ENCODE measurements at regions not wholly inside any gene's neighbourhood (a gene's known extent, or its start where the extent isn't known, plus 50 kb on each side); places are given as distances from the start of the nearest gene placed in this dataset.

DNA sequence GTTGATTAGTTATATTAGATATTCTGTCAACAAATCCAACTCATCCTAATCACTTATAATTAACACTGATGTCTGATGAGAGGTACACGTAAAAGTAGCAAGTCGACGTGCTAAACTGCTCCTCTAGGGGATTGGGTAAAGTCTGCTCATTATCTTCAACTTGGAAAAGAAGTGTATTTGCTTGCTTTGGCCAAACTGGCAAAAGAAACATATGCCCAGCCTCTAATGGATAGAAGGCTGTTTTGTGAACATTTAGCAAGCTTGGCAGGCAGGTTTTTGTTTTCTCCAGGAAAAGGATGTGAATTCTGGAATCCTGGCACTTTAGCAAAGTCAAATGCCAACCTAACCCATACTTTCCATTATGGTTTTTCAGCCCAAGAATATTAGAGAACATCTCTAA lies 264.8 kb downstream of the TBL1XR1 start:
- no peak for DNase-seq

DNA sequence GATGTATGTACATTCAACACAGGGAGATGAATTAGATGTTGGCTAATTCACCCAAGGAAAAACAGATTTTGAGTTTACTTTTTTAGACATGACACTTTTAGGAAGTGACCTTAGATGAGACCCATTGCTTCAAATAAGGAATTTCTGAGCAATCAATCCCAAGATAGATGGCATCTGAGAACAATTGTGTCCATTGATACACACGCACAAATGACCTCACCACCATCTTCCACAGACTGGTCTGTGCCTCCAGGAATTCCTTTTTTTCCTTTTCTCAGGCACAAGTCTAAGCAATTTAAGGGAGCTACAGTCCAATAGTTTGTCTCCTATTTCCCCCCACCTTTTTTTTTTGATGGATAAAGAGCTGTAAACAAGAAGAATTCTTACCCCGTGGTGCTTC lies 265.3 kb downstream of the TBL1XR1 start:
- no peak for DNase-seq

DNA sequence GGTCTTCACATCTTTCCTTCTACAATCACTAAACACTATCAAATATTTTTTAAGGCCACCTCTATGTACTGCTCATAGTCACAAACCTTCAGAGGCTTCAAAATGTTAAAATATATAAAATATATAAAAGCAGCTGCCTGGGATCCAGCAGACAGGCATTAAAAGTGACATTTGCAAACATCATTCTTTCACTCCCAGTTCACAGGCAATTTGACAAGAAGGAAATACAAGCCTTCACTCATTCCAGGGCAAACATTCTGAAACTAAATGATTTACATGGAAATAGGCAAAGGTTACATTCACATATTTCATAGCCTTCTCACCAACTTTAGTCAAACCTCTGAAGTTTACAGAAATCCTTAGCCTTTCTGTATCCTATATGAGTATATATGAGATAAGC lies 266.3 kb downstream of the TBL1XR1 start:
- no peak for DNase-seq

DNA sequence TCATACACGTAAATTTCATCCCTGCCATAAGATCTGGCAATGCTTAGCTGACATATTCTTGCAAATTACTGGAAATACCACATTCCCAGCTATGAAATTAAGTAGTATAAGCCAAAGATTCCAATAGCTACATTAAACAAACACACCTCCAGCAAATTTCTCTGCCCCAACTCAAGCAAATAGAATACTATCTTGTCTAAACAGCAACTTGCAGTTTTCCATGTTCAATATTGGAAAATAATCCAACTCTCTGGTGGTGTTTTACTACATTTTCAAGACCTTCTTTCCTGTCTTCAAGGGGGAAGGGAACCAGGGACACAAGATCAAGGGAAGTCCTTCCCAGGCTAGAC lies 268.7 kb downstream of the TBL1XR1 start:
- DNase-seq = no peak

DNA sequence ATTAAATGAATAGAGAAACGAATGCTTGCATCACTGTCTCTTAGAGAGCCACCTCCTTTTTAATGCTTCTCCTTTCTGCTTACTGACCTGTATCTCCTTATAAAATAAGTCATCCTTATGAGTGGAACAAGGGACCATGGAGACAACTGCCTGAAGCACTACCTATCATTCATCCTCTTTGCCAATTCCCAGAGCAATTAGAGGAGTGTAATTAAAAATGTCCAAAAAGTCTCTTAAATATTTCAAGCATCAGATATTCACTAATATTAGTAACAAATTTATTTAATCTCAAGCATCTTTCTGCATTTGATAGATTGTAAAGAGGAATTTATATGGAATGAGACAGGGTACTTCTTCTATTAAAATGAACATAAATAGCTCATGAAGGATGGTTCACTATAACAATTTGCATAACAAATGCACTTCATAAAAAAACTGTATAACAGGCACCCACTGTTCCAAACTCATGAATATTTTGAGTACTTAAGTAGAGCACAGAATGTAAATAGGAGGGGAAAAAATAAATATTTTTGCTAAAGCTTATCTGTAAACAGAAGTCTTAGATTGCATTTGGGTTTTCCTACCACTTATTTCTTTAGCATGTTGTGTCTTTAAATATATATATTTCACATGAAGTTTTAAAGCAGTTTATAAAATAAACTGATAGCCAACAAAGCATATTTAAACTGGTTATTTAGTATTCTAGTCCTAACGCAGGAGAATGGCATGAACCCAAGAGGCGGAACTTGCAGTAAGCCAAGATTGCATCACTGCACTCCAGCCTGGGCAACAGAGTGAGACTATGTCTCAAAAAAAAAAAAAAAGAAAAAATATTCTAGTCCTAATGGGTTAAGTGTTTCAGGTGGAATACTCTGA lies 269.3 kb downstream of the TBL1XR1 start:
- DNase-seq = no peak

DNA sequence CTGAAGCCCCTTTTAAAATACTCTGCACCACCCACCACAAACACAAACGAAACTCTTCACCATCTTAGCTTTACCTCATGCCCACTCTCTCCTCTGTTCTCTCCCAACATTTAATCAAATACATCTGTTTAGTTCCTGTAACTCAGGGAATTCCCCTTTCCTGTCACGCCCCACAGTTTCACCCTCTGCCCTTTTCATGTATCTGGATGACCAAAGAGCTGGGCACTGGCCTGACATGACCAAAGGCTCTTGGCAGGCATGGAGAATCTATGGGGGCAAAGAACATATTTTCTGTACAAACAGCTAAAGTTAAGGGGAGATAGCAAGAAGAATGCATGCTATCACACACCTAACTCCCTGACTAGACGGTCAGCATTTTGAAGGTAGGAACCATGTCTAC lies 270.0 kb downstream of the TBL1XR1 start:
- DNase-seq = no peak

DNA sequence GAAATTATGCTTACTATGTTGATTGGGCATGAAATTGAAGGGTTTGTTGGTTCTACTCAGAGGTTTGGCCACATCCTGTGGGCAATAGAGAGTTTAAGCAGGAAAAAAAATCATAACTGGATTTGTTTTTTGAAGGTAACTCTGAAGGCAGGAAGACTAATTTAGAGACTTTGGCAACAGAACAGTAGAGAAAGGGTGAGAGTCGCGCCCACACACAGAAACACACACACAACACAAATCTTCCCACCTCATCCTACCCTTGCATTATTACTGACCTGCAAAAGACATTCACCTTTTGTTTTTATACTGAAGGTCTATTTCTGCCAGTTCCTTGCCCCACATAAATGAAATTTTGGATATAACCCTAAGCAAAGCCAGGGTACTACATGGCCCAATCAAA lies 270.6 kb downstream of the TBL1XR1 start:
- DNase-seq = no peak

DNA sequence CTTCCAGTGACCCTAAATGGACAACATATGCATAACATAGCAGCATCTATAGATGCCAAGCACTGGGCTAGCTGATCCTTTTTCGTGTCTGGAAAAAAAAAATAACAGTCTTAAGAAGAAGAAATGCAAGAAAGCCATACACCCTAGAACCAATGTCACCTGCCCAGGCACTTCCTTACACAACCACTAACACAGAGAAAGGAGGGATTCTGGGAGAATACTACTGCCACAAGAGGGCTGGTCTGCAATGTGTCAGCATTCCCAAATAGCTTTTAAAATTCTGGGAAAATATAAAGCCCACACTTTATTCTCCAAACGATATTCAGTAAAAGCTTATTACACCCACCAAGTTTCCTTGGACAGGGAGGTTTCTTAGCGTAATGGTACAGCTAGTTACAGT lies 271.2 kb downstream of the TBL1XR1 start:
- DNase-seq = no peak

DNA sequence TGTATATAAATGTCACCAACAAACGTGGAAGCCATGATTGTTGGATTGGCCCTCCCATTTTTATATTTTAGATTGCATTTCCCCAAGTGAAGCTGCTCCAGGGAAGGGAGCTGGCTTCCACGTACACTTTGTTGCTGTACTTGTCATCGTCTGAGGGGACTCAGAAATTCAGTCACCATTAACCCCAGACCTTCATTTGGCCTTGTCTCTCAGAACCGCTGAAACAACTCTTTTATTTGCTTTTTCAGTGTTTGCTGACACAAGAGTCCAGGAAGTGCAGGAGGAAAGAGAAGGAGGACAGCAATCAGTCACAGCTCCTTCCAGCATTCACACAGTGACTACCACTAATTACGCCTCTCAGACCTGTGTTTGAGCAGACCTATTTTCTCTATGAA lies 276.5 kb downstream of the TBL1XR1 start:
- no peak for DNase-seq

DNA sequence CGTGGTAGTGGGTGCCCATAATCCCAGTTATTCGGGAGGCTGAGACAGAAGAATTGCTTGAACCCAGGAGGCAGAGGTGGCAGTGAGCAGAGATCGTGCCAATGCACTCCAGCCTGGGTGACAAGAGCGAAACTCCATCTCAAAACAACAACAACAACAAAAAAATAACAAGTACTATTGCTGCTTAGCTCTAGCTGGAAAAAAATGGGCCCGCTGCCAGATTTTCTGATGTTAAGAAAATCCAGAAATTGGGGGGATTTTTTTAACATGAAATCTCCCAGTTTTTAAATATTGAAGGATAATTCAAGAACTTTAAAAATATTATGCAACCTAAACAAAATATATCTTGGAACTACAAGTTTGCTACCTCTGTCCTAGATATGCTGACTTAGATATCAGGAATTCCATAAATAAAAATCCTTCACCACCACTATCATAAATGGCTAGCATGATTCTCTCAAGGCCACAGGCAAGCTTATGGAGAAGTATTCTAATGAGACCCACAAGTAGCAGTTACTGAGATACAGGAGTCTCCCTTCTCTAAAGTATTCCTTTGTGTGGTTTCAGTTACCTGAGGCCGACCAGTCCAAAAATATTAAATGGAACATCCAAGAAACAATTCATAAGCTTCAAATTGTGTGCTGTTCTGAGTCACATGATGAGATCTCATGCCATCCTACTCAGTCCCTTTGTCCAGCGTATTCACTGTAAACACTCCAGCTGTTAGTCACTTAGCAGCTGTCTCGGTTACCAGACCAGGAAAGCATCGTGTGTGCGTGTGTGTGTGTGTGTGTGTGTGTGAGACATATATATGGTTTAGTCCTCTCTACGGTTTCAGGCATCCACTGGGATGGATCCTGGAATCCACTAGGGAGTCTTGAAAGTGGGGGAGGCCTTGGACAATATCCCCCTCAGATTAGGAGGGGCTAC lies 277.2 kb downstream of the TBL1XR1 start:
- DNase-seq = no peak

DNA sequence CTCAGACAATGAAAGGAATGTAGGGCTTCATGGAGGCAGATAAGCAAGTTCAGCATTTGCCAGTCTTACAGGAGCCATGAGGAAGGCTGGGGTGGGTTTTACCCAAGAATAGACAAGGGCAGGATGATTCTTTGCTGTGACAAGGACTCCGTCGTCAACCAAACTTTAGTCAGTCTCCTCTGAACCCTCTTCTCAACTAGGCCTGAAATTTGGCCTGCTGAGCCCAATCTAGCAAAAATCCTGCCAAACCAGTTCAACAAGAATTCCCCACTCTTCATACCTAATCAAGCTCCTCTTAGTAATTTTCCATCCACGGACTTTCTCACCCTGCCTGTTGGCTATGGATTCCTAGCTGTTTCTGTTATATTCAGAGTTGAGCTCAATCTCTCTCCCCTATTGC lies 280.5 kb downstream of the TBL1XR1 start:
- no peak for DNase-seq

DNA sequence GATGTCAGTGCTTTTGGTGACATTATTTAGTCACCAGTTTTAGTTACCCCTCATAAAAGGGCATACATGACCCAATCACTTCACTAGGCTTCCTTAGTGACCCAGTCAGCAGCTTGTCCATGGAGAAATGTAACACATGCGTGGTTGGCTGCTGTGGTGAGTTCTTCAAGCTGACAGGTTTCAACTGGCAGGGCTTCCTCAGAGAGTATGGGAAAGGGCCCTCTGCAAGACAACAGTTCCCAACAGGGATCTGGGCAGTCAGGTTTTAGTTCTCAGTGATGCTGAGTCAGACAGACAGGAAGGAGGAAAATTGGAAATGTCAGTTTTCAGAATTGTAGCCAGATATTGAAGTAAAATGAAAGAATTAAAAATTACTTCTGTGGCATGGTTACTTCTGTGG lies 282.5 kb downstream of the TBL1XR1 start:
- no peak for DNase-seq

DNA sequence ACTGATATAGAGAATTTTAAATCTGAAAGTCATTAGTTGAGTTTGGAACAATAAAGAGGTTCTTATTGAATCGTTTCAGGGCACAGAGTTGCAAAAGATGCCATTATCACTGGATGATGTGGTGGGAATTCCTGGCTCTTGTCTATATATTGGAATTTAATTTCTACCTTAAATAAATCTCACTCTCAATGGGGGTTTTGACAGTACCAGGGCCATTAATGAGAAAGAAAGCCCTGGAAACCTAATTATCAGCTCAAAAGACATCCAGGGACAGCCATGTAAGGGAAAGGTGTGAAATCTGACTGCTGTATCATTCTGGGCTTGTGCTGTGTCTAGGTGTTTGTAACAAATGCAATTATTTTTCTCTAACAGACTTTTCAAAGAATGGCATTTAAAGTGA lies 285.7 kb downstream of the TBL1XR1 start:
- no peak for DNase-seq

DNA sequence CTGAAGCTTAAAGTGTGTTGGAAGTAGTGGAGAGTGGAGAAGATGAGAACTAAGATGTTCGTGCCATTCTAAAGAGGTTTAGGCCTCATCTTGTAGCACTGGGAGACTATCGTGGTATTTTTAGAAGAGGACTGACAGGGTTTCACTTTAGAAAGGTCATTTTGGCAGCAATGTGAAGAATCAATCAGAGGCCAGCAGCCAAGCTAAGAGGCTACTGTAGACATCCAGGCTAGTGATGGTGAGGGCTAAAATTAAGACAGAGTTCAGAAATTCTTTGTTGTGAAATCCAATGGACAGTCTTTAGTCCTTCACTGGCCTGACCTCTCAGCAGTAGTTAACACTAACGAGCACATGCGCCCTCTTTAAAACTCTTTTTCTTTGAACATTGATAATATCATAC lies 288.2 kb downstream of the TBL1XR1 start:
- no peak for DNase-seq

DNA sequence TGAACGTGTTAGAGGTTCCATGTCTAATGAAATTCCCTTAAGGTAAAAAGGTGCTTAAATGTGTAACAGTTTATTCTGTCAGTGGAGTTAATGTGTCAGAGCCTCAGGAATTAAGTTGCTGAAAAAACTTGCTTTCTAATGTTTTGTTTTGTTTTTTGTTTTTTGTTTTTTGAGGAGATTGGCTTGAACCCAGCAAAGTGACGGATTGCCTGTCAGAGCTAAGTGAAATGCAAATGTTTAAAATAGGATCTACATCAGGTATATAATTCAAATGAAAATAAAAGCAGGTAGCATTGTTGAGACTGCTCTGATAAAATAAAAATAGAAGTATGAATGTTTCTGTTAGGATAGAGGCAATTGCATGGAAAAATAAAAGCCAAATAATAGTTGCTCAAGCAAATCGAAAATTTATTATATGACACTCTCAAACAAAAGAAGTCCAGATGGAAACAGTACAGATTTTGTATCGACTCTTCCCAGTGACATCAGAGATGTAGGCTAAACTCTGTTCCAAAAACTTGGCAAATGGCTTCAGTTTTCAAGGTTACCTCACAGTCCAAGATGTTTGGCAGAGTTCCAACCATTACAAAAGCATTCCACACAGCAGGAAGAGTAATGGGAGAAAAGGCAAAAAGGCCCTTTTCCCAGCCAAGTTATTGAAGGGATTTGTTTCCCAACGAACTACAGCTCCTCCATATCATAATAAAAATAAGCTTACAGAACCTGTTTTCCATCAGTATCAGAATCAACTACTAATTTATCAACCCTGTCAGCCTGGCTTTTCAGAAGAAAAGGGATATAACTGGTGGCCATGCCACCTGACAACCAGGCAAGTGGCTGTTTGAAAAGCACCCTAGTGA lies 291.0 kb downstream of the TBL1XR1 start:
- DNase-seq = no peak

DNA sequence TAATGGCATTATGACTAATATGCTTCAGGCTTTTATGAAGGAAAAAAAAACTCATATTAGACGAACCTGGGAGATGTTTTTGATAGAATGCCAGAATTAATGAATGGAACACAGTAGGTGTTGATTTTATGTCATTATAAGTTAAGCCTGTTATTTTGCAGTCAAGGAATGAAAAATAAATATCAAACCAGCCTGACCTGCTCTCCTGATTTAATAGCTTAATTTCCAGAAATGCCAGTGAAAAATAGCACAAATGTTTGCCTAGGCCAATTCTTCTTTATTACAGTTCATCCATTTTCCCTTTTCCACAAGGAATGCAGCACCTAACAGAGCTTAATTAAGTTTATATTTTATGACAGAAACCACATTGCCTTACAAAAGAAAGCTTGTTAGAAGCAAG lies 292.0 kb downstream of the TBL1XR1 start:
- DNase-seq = no peak

DNA sequence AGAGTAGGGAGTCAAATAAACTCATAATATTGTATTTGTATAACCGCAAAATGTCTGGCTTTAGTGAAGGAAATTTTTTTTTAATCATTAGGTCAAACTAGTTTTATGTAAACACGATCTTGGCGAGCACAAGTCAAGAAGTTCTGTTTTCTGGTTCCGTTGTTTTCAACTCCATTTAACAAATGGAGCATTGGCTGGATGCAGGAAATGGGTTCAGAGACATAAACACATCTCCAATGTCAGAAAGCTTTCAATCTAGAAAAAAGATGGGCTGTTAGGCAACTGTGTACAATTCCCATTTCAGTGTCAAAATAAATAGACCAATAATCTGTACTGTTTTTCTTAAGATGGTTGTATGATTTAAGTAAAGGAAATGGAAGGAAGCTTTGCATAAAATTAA lies 292.8 kb downstream of the TBL1XR1 start:
- no peak for DNase-seq

DNA sequence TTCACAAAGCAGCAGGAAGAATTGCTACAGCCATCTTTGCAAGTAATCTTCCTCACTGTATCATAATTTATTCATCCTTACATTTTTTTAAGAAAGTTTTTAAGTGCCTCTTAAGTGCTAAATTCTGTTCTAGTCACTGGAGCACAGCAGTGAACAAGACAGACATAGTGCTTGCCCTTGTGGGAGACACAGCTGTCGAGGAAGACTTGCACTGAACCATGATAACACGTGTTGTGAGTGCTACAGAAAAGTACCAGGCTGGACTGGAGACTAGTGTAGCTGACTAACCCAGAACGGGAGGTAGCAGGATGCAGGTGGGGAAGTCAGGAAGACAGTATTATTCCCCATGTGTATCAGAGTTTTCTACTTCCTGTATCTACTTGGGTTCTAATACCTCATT lies 300.6 kb downstream of the TBL1XR1 start:
- no peak for DNase-seq

DNA sequence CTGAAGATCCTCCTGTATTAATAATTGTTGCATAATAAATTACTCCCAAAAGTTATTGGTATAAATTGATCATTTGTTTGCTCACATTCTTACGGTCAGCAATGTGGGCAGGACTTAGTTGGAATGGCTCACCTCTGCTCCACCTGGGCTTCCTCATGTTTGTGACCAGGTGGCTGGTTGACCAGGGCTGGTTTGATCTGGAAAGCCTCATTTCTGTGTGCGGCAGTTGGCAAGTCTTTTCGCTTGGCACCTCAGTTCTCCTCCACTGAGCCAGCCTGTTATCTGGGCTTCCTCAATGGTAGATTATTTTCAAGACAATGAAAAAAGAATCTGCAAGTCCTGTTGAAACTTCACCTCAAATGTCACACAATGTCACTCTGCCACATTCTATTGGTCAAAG lies 301.1 kb downstream of the TBL1XR1 start:
- no peak for DNase-seq

DNA sequence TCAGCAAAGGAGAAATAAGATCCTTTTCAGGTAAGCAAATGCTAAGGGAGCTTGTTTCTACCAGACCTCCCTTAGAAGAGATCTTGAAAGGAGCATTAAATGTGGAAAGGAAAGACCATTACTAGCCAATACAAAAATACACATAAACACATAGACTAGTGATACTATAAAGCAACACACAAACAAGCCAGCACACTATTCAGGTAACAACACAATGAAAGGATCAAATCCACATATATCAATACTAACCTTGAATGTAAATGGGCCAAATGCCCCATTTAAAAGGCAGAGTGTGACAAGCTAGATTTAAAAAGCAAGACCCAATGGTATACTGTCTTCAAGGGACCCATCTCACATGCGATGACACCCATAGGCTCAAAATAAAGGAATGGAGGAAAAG lies 317.6 kb downstream of the TBL1XR1 start:
- DNase-seq = no peak

DNA sequence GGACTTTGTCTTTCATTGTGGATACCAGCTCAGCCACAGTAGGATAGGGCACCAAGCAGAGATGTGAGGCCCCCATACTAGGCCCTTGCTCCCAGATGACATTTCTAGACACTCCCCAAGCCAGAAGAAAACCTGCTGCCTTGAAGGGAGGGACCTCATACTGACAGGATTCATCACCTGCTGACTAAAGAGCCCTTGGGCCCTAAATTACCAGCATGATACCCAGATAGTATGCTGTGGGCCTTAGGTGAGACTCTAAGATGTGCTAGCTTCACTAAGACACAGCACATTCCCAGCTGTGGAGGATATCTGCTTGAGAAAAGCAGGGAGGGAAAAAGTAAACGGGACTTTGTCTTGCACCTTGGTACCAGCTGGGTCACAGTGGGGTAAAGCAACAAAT lies 324.0 kb downstream of the TBL1XR1 start:
- DNase-seq = no peak

DNA sequence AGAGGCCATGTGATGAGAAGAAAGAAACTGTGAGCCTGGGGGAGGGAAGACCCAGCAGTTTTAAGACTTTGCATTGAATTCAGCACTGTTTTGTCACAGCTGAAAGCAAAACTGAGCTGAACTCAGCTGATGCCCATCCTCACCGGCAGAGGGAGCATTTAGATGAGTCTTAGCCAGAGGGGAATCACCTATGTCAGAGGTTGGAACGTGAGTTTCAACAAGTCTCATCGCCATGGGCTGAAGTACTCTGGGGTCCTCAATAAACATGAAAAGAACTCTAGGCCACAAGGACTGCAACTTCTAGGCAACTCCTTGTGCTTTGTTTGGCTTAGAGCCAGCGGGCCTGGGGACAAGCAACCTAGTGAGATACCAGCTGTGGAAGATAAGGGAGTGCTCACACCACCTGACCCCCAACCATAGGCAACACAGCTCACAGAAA lies 324.5 kb downstream of the TBL1XR1 start:
- DNase-seq = peak in 4 of 5 donors; percentile 23 to 53 (median 38)

DNA sequence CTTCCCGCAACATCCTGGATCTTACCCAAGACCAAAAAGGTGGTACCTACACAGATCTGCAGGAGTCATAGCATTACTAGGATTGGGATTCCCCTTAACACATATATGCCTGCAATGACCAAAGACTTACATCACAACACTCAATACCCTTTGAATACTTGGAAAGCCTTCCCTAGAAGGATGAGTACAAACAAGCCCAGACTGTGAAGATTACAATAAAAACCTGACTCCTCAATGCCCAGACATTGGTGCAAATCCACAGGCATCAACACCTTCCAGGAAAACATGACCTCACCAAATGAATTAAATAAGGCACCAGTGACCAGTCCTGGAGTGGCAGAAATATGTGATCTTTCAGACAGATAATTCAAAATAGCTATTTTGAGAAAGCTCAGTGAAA lies 326.8 kb downstream of the TBL1XR1 start:
- DNase-seq = no peak
